Liver (tissue), 8 donors: ENCODE measurements at regions not wholly inside any gene's neighbourhood (a gene's known extent, or its start where the extent isn't known, plus 50 kb on each side); places are given as distances from the start of the nearest gene placed in this dataset.
"Not testable (repeated sequence)": the region's sequence is repeated elsewhere in the genome, so short reads cannot be mapped to it uniquely, and the experiment has no call there.

Source experiments
- DNase-seq: peaks from one replicate; pipeline ENCODE4 v3.0.0-alpha.2; 2017; ENCODE audit warnings: low spot score
- H3K27ac ChIP-seq, 2 donors: one replicate each; pipeline ENCODE4 v1.7.0; 2013; ENCODE audit warnings: inconsistent platforms in 2 of 2, low read length in 2 of 2, control low read depth in 1 of 2, low read depth in 1 of 2, mild to moderate bottlenecking in 1 of 2
- H3K27me3 ChIP-seq, 4 donors: one replicate each; pipeline versions ENCODE4 v1.6.1 to v1.7.0; 2013; ENCODE audit warnings: low read length in 3 of 4, inconsistent platforms in 1 of 4, mild to moderate bottlenecking in 1 of 4, moderate library complexity in 1 of 4; ENCODE audit not compliant: control insufficient read depth in 4 of 4, insufficient read depth in 4 of 4
- H3K36me3 ChIP-seq, 4 donors: one replicate each; pipeline versions ENCODE4 v1.6.1 to v1.7.0; 2013; ENCODE audit warnings: low read length in 3 of 4, mild to moderate bottlenecking in 3 of 4, low read depth in 1 of 4, moderate library complexity in 1 of 4; ENCODE audit not compliant: control insufficient read depth in 4 of 4, insufficient read depth in 3 of 4
- H3K4me1 ChIP-seq, 4 donors: one replicate each; pipeline versions ENCODE4 v1.6.1 to v1.7.0; 2013; ENCODE audit warnings: low read length in 3 of 4, mild to moderate bottlenecking in 3 of 4, moderate library complexity in 1 of 4; ENCODE audit not compliant: control insufficient read depth in 4 of 4, insufficient read depth in 4 of 4
- H3K4me3 ChIP-seq, 3 donors: one replicate each; pipeline versions ENCODE4 v1.6.1 to v1.7.0; 2013; ENCODE audit warnings: low read length in 3 of 3, control low read depth in 1 of 3, low read depth in 1 of 3, mild to moderate bottlenecking in 1 of 3
- H3K9ac ChIP-seq, 2 donors: one replicate each; pipeline ENCODE4 v1.7.0; 2013; ENCODE audit warnings: low read length in 2 of 2, mild to moderate bottlenecking in 2 of 2, moderate library complexity in 2 of 2, control low read depth in 1 of 2, low read depth in 1 of 2
- H3K9me3 ChIP-seq, 4 donors: one replicate each; pipeline versions ENCODE4 v1.6.1 to v1.7.0; 2013; ENCODE audit warnings: low read length in 3 of 4; ENCODE audit not compliant: control insufficient read depth in 4 of 4
- CTCF ChIP-seq: fragments of 150-350 bp; IDR thresholded peaks from 2 replicates; pipeline ENCODE4 v1.5.1; 2017; ENCODE audit warnings: improper control_type of control experiment, low read depth, low read length; ENCODE audit not compliant: missing input control
- EGR1 ChIP-seq, 2 donors: IDR thresholded peaks; 2 replicates each; pipeline ENCODE4 v1.6.1; 2016 to 2018; ENCODE audit warnings: antibody characterized with exemption in 2 of 2, low read depth in 2 of 2
- FOXA1 ChIP-seq: IDR thresholded peaks from 2 replicates; pipeline ENCODE4 v1.6.1; 2016; ENCODE audit warnings: antibody characterized with exemption
- FOXA2 ChIP-seq: IDR thresholded peaks from 2 replicates; pipeline ENCODE4 v1.6.1; 2016; ENCODE audit warnings: antibody characterized with exemption
- GABPA ChIP-seq, 2 donors: IDR thresholded peaks in 1 of 2; conservative IDR thresholded peaks in 1 of 2; 2 replicates each; pipeline ENCODE4 v1.6.1; 2016; ENCODE audit warnings: antibody characterized with exemption in 2 of 2, mild to moderate bottlenecking in 1 of 2, moderate library complexity in 1 of 2
- HNF4A ChIP-seq, 2 donors: conservative IDR thresholded peaks; 2 replicates each; pipeline ENCODE4 v1.6.1; 2016; ENCODE audit warnings: antibody characterized with exemption in 2 of 2, mild to moderate bottlenecking in 2 of 2
- HNF4G ChIP-seq: IDR thresholded peaks from 2 replicates; pipeline ENCODE4 v1.6.1; 2016; ENCODE audit warnings: antibody characterized with exemption
- JUND ChIP-seq, 2 donors: IDR thresholded peaks; 2 replicates each; pipeline ENCODE4 v1.6.1; 2016; ENCODE audit warnings: antibody characterized with exemption in 2 of 2
- MAX ChIP-seq: IDR thresholded peaks from 2 replicates; pipeline ENCODE4 v1.6.1; 2016; ENCODE audit warnings: antibody characterized with exemption
- NR2F2 ChIP-seq: IDR thresholded peaks from 2 replicates; pipeline ENCODE4 v1.6.1; 2016; ENCODE audit warnings: antibody characterized with exemption
- RAD21 ChIP-seq, 2 donors: IDR thresholded peaks; 2 replicates each; pipeline ENCODE4 v1.6.1; 2016; ENCODE audit warnings: antibody characterized with exemption in 2 of 2, mild to moderate bottlenecking in 2 of 2
- REST ChIP-seq: IDR thresholded peaks from 2 replicates; pipeline ENCODE4 v1.6.1; 2016; ENCODE audit warnings: antibody characterized with exemption, mild to moderate bottlenecking
- RXRA ChIP-seq, 2 donors: IDR thresholded peaks; 2 replicates each; pipeline ENCODE4 v1.6.1; 2017 to 2018; ENCODE audit warnings: antibody characterized with exemption in 2 of 2, mild to moderate bottlenecking in 1 of 2
- SP1 ChIP-seq: IDR thresholded peaks from 2 replicates; pipeline ENCODE4 v1.6.1; 2018; ENCODE audit warnings: antibody characterized with exemption, mild to moderate bottlenecking
- TAF1 ChIP-seq: conservative IDR thresholded peaks from 2 replicates; pipeline ENCODE4 v1.6.1; 2016; ENCODE audit warnings: antibody characterized with exemption, mild to moderate bottlenecking
- YY1 ChIP-seq: IDR thresholded peaks from 2 replicates; pipeline ENCODE4 v1.6.1; 2016; ENCODE audit warnings: antibody characterized with exemption, mild to moderate bottlenecking
- ZBTB33 ChIP-seq: IDR thresholded peaks from 2 replicates; pipeline ENCODE4 v1.6.1; 2016; ENCODE audit warnings: antibody characterized with exemption
- WGBS: extraction: QIAGEN DNeasy Blood & Tissue Kit; methylation state at CpG from one replicate; pipeline ENCODE4 v1.1.7; 2013; 5-methylcytosine and 5-hydroxymethylcytosine counted together
- TF ChIP-seq, protein P1 (sequence below): IDR thresholded peaks from 2 replicates; pipeline ENCODE4 v1.6.1; 2016; ENCODE audit warnings: antibody characterized with exemption
- donor health status: healthy.
- donor health status: healthy.
- donor health status: healthy.
- donor health status: healthy.
- donor health status: healthy.

DNA sequence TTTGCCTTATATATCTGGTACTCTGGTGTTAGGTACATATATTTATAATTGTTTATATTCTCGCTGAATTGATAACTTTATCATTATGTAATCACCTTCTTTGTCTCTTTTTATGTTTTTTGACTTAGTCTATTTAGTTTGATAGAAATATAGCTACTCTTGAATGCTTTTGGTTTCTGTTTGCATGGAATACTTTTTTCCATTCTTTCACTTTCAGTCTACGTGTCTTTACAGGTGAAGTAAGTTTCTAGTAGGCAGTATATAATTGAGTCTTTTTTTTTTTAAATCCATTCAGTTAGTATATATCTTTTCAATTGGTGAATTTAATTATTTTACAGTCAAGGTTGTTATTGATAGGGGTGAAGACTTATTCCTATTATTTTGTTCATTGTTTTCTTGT, 131.7 kb downstream of the PSAT1 start:
- no peak for DNase-seq
- H3K36me3 ChIP-seq: no peaks in the 10 kb centered on the region
- H3K27me3 ChIP-seq: no peaks in the 10 kb centered on the region
- TF ChIP-seq TAF1 (no peak), RXRA (IDR thresholded peaks at IDR 0.05) (no peak), SP1 (no peak), CTCF (no peak), MAX (no peak), NR2F2 (no peak), GABPA (IDR thresholded peaks at IDR 0.05 in 1 of 2, conservative IDR thresholded peaks at IDR 0.05 in 1 of 2) (no peak), FOXA2 (no peak), HNF4G (no peak), RAD21 (IDR thresholded peaks at IDR 0.05) (no peak), FOXA1 (no peak), YY1 (no peak), HNF4A (conservative IDR thresholded peaks at IDR 0.05) (no peak), REST (no peak), JUND (IDR thresholded peaks at IDR 0.05) (no peak), ZBTB33 (no peak), EGR1 (IDR thresholded peaks at IDR 0.05; ENCODE audit: low read depth in 2 of 2) (no peak)
- TF ChIP-seq, protein P1, sequence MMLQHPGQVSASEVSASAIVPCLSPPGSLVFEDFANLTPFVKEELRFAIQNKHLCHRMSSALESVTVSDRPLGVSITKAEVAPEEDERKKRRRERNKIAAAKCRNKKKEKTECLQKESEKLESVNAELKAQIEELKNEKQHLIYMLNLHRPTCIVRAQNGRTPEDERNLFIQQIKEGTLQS: no peak
- H3K4me1 ChIP-seq: no peaks in the 10 kb centered on the region
- peaks cover 0 to 5% (median 1%) of the 10 kb centered on the region in 4 donors for H3K9me3 ChIP-seq
- no peak overlapping the region for H3K27ac ChIP-seq
- peak overlapping the region in 1 of 2 donors; percentile 45 for H3K9ac ChIP-seq
- H3K4me3 ChIP-seq: no peak overlapping the region
- WGBS: 38% methylated on average over 2 of the region's 2 CpGs

GRCh38 chr9:78430387-78430786, 133.5 kb downstream of the PSAT1 start:
- no peak overlapping the region for H3K4me3 ChIP-seq
- no peak for TF ChIP-seq RAD21 (IDR thresholded peaks at IDR 0.05)
- TF ChIP-seq GABPA (IDR thresholded peaks at IDR 0.05 in 1 of 2, conservative IDR thresholded peaks at IDR 0.05 in 1 of 2): no peak
- no peak for TF ChIP-seq CTCF
- no peak for TF ChIP-seq HNF4G
- no peak for TF ChIP-seq FOXA1
- H3K9me3 ChIP-seq: peaks cover 0 to 5% (median 1%) of the 10 kb centered on the region in 4 donors
- DNase-seq: no peak
- WGBS: 94% methylated on average over 3 of the region's 3 CpGs
- H3K4me1 ChIP-seq: no peaks in the 10 kb centered on the region
- no peaks in the 10 kb centered on the region for H3K36me3 ChIP-seq
- no peak overlapping the region for H3K9ac ChIP-seq
- no peak overlapping the region for H3K27ac ChIP-seq
- H3K27me3 ChIP-seq: no peaks in the 10 kb centered on the region

DNA sequence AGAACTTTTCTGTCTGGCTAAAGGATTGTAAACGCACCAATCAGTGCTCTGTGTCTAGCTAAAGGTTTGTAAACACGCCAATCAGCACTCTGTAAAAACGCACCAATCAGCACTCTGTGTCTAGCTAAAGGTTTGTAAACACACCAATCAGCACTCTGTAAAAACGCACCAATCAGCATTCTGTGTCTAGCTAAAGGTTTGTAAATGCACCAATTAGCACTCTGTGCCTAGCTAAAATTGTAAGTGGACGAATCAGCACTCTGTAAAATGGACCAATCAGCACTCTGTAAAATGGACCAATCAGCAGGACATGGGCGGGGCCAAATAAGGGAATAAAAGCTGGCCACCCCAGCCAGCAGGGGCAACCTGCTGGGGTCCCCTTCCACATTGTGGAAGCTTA, 134.1 kb downstream of the PSAT1 start:
- 89% methylated on average over 6 of the region's 6 CpGs for WGBS
- not testable (repeated sequence) for H3K27ac ChIP-seq, H3K4me3 ChIP-seq, H3K9ac ChIP-seq, H3K4me1 ChIP-seq, H3K36me3 ChIP-seq, H3K27me3 ChIP-seq, H3K9me3 ChIP-seq, DNase-seq
